ENCODE measurements at regions not wholly inside any gene's neighbourhood (a gene's known extent, or its start where the extent isn't known, plus 50 kb on each side); places are given as distances from the start of the nearest gene placed in this dataset.

GRCh38 chr11:28581286-28582242, 473.4 kb downstream of the METTL15 start:
- no peak for DNase-seq

GRCh38 chr11:28571371-28571770, 463.2 kb downstream of the METTL15 start:
- DNase-seq = no peak

- no peak for DNase-seq
Measured at GRCh38 chr11:28569106-28569505, 460.9 kb downstream of the METTL15 start.

- DNase-seq = no peak
Measured at GRCh38 chr11:28566339-28567089, 458.3 kb downstream of the METTL15 start.

- DNase-seq = no peak
Measured at GRCh38 chr11:28559492-28559891, 451.3 kb downstream of the METTL15 start.

GRCh38 chr11:28547321-28547741, 439.1 kb downstream of the METTL15 start:
- DNase-seq = no peak

- no peak for DNase-seq
Measured at GRCh38 chr11:28545536-28545935, 437.3 kb downstream of the METTL15 start.

GRCh38 chr11:28542561-28542960, 434.4 kb downstream of the METTL15 start:
- no peak for DNase-seq

- DNase-seq = no peak
Measured at GRCh38 chr11:28539239-28540030, 431.2 kb downstream of the METTL15 start.

- no peak for DNase-seq
Measured at GRCh38 chr11:28537822-28538221, 429.6 kb downstream of the METTL15 start.

- no peak for DNase-seq
Measured at GRCh38 chr11:28536504-28537267, 428.5 kb downstream of the METTL15 start.

GRCh38 chr11:28535677-28536076, 427.5 kb downstream of the METTL15 start:
- no peak for DNase-seq

GRCh38 chr11:28529540-28530410, 421.6 kb downstream of the METTL15 start:
- no peak for DNase-seq

GRCh38 chr11:28529046-28529445, 420.9 kb downstream of the METTL15 start:
- no peak for DNase-seq

- no peak for DNase-seq
Measured at GRCh38 chr11:28528217-28528616, 420.0 kb downstream of the METTL15 start.

GRCh38 chr11:28526406-28526751, 418.2 kb downstream of the METTL15 start:
- DNase-seq = no peak

GRCh38 chr11:28525636-28526405, 417.6 kb downstream of the METTL15 start:
- DNase-seq = no peak

- no peak for DNase-seq
Measured at GRCh38 chr11:28524098-28524497, 415.9 kb downstream of the METTL15 start.

- no peak for DNase-seq
Measured at GRCh38 chr11:28521075-28521474, 412.9 kb downstream of the METTL15 start.

GRCh38 chr11:28520291-28520690, 412.1 kb downstream of the METTL15 start:
- no peak for DNase-seq

- no peak for DNase-seq
Measured at GRCh38 chr11:28518825-28519224, 410.6 kb downstream of the METTL15 start.
